A673 (cell line): ENCODE measurements at regions not wholly inside any gene's neighbourhood (a gene's known extent, or its start where the extent isn't known, plus 50 kb on each side); places are given as distances from the start of the nearest gene placed in this dataset.

Source experiments
- BruUV-seq: library from RNA; stranded (reverse); fragments of 400-500 nt; replicated peaks from 2 replicates; lab custom pipeline; 2021; lab: Mats Ljungman, UMichigan
- CTCF ChIA-PET: fragments of 300-600 bp; sonication (Branson Sonifier 250); formaldehyde crosslinking; loops from one replicate; lab custom pipeline; 2022; ENCODE audit warnings: antibody characterized with exemption; lab: Charles Lee
- POLR2A ChIA-PET: fragments of 300-600 bp; sonication (Branson Sonifier 250); formaldehyde crosslinking; loops from one replicate; lab custom pipeline; 2022; ENCODE audit warnings: antibody characterized with exemption; ENCODE audit not compliant: low non-redundant PET; lab: Charles Lee
- DNase-seq: peaks from one replicate; pipeline ENCODE4 v3.0.0-alpha.2; 2015; ENCODE audit warnings: low spot score
- H3K27ac ChIP-seq: fragments of 200-600 bp; sonication (generic); 2 replicates; pipeline ENCODE4 v1.5.1; 2016; ENCODE audit warnings: mixed run types, low read depth, mild to moderate bottlenecking, mixed read lengths, antibody characterized with exemption, low read length; ENCODE audit not compliant: poor library complexity, severe bottlenecking
- H3K27me3 ChIP-seq: fragments of 200-600 bp; sonication (generic); replicated peaks from 2 replicates; pipeline ENCODE4 v1.6.1; 2017; ENCODE audit warnings: mixed run types, low read depth, mild to moderate bottlenecking, mixed read lengths, antibody characterized with exemption, low read length; ENCODE audit not compliant: insufficient read depth, poor library complexity
- H3K36me3 ChIP-seq: fragments of 200-600 bp; sonication (generic); 2 replicates; pipeline ENCODE4 v1.6.1; 2016; ENCODE audit warnings: mixed run types, mild to moderate bottlenecking, mixed read lengths, antibody characterized with exemption, low read length; ENCODE audit not compliant: insufficient read depth, poor library complexity, severe bottlenecking
- H3K4me1 ChIP-seq: fragments of 200-600 bp; sonication (generic); 2 replicates; pipeline ENCODE4 v1.6.1; 2017; ENCODE audit warnings: mixed run types, mild to moderate bottlenecking, mixed read lengths, antibody characterized with exemption, low read length; ENCODE audit not compliant: insufficient read depth, poor library complexity, severe bottlenecking
- H3K4me3 ChIP-seq: fragments of 200-600 bp; sonication (generic); 2 replicates; pipeline ENCODE4 v1.5.1; 2016; ENCODE audit warnings: low read depth, mixed run types, mild to moderate bottlenecking, mixed read lengths, low read length; ENCODE audit not compliant: poor library complexity, severe bottlenecking
- H3K9me3 ChIP-seq: fragments of 200-600 bp; sonication (generic); 2 replicates; pipeline ENCODE4 v1.6.1; 2016; ENCODE audit warnings: mixed run types, low read depth, mild to moderate bottlenecking, mixed read lengths, antibody characterized with exemption, low read length; ENCODE audit not compliant: poor library complexity, severe bottlenecking
- CTCF ChIP-seq: fragments of 300-800, 200-600 bp; sonication (generic); conservative IDR thresholded peaks from 2 replicates; pipeline ENCODE4 v1.5.1; 2017; ENCODE audit warnings: low read depth, mild to moderate bottlenecking, antibody characterized with exemption, low read length, moderate library complexity, mixed read lengths
- EZH2 ChIP-seq: fragments of 200-600 bp; sonication (generic); IDR thresholded peaks from 2 replicates; pipeline ENCODE4 v1.6.1; 2017; ENCODE audit warnings: borderline replicate concordance, low read depth, mild to moderate bottlenecking, mixed read lengths, antibody characterized with exemption, low read length; ENCODE audit not compliant: poor library complexity, severe bottlenecking
- intact Hi-C: fragments of 100-400 bp; cut with micrococcal nuclease; formaldehyde crosslinking; loops from one replicate; pipeline ENCODE4 v1.10.0; 2022; ENCODE audit not compliant: unreplicated experiment

- ChIA-PET CTCF (no interaction called here), POLR2A (no interaction called here)
- no peak overlapping the region for H3K4me3 ChIP-seq
- no peak for DNase-seq
- H3K27ac ChIP-seq = no peak overlapping the region
- no peaks in the 10 kb centered on the region for H3K36me3 ChIP-seq
- TF ChIP-seq EZH2 (no peak), CTCF (no peak)
- H3K9me3 ChIP-seq = peaks cover 22% of the 10 kb centered on the region
- no peaks in the 10 kb centered on the region for H3K4me1 ChIP-seq
- intact Hi-C loops = no loop called here
- no TSS peak for BruUV-seq
- no peaks in the 10 kb centered on the region for H3K27me3 ChIP-seq
Measured at GRCh38 chrX:145949056-145949455, 131.4 kb downstream of the SLITRK2 start.

- no peaks in the 10 kb centered on the region for H3K36me3 ChIP-seq
- intact Hi-C loops = no loop called here
- no peak overlapping the region for H3K4me3 ChIP-seq
- no peak overlapping the region for H3K27ac ChIP-seq
- H3K27me3 ChIP-seq = no peaks in the 10 kb centered on the region
- BruUV-seq = no TSS peak
- POLR2A ChIA-PET = no interaction called here
- TF ChIP-seq CTCF = no peak
- no peak for TF ChIP-seq EZH2
- no peaks in the 10 kb centered on the region for H3K4me1 ChIP-seq
- CTCF ChIA-PET = no interaction called here
- DNase-seq = no peak
- H3K9me3 ChIP-seq = peaks cover 18% of the 10 kb centered on the region
Measured at GRCh38 chrX:145953628-145954027, 136.0 kb downstream of the SLITRK2 start.

- POLR2A ChIA-PET = no interaction called here
- no peak overlapping the region for H3K27ac ChIP-seq
Measured at GRCh38 chrX:145990051-145990450, 172.4 kb downstream of the SLITRK2 start.

More at GRCh38 chrX:145990051-145990450, 172.4 kb downstream of the SLITRK2 start:
- H3K9me3 ChIP-seq = peaks cover 13% of the 10 kb centered on the region
- no TSS peak for BruUV-seq
- H3K27me3 ChIP-seq = no peaks in the 10 kb centered on the region
- no peak for DNase-seq
- H3K4me1 ChIP-seq = no peaks in the 10 kb centered on the region
- H3K4me3 ChIP-seq = no peak overlapping the region
- CTCF ChIA-PET = no interaction called here
- TF ChIP-seq CTCF (no peak), EZH2 (no peak)
- no peaks in the 10 kb centered on the region for H3K36me3 ChIP-seq
- intact Hi-C loops = no loop called here
